ENCODE measurements at regions not wholly inside any gene's neighbourhood (a gene's known extent, or its start where the extent isn't known, plus 50 kb on each side); places are given as distances from the start of the nearest gene placed in this dataset.

DNA sequence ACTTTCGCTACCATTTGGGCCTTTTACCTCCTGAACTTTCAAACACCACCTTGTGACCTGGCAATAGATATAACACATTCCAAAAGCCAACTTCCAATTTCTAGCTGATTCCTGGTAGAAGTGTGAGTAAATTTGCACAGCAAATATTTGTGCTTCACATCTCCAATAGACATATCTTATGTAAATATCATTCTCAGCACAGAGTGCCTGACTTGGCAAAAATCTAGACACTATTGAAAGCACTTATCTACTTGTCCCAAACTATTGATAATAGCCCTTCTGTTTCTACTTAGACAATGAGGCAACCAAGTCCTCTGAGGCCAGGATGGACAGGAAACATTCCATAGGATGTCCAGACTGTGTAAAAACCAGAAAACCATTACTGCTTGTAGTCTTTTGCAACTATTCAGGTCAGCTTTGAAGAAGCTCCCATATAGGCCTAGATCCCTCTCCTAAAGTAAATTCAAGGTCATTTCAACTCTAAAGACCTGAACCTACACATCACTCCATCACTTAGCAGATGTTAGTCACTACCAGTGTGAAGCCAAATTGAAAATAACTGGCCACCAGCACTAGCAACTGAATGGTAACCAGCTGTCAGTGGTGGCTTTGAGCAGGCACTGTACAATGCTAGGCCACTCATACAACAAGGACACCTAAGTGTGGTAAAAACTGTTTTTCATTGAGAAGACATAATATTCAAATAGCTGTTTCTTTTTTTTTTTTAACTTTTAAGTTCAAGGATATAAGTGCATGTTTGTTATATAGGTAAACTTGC lies 95.3 kb upstream of the RSPO3 start:
- no peaks in the 10 kb centered on the region for H3K9me3 ChIP-seq (replicated peaks)
- H3K27ac ChIP-seq (replicated peaks): no peak overlapping the region
- no peaks in the 10 kb centered on the region for H3K4me1 ChIP-seq
- H3K4me3 ChIP-seq: no peak overlapping the region
- no peaks in the 10 kb centered on the region for H3K27me3 ChIP-seq (ENCODE audit: low read depth)
- intact Hi-C loops (cut with micrococcal nuclease): no loop called here
- no peak for DNase-seq
- TF ChIP-seq, protein P1, sequence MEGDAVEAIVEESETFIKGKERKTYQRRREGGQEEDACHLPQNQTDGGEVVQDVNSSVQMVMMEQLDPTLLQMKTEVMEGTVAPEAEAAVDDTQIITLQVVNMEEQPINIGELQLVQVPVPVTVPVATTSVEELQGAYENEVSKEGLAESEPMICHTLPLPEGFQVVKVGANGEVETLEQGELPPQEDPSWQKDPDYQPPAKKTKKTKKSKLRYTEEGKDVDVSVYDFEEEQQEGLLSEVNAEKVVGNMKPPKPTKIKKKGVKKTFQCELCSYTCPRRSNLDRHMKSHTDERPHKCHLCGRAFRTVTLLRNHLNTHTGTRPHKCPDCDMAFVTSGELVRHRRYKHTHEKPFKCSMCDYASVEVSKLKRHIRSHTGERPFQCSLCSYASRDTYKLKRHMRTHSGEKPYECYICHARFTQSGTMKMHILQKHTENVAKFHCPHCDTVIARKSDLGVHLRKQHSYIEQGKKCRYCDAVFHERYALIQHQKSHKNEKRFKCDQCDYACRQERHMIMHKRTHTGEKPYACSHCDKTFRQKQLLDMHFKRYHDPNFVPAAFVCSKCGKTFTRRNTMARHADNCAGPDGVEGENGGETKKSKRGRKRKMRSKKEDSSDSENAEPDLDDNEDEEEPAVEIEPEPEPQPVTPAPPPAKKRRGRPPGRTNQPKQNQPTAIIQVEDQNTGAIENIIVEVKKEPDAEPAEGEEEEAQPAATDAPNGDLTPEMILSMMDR (IDR thresholded peaks at IDR 0.05; ENCODE audit: borderline replicate concordance): no peak
- H3K36me3 ChIP-seq: no peaks in the 10 kb centered on the region

DNA sequence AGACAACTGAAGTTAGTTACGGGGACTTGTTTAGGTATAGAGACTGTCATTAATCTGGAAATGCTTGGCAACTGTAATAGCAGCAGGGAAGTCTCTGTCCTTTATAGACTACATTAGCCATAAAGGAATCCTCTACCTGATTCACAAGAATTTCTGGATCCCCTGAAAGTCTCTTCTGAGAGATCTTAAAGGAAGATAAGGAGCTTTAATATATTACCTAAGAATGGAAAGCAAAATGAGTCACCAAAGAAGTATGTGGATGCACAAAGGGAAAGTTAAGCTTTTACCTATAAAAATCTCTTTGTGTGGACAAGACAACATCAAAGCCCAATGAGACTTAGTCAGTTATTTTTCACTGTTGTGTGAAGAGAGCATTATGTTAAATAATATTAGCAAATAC lies 92.2 kb upstream of the RSPO3 start:
- H3K9me3 ChIP-seq (replicated peaks): no peaks in the 10 kb centered on the region
- H3K27ac ChIP-seq (replicated peaks): no peak overlapping the region
- no peak for DNase-seq
- H3K36me3 ChIP-seq: no peaks in the 10 kb centered on the region
- H3K27me3 ChIP-seq (ENCODE audit: low read depth): no peaks in the 10 kb centered on the region
- intact Hi-C loops (cut with micrococcal nuclease): no loop called here
- H3K4me1 ChIP-seq: no peaks in the 10 kb centered on the region
- H3K4me3 ChIP-seq: no peak overlapping the region
- TF ChIP-seq, protein P1 (IDR thresholded peaks at IDR 0.05; ENCODE audit: borderline replicate concordance): no peak

DNA sequence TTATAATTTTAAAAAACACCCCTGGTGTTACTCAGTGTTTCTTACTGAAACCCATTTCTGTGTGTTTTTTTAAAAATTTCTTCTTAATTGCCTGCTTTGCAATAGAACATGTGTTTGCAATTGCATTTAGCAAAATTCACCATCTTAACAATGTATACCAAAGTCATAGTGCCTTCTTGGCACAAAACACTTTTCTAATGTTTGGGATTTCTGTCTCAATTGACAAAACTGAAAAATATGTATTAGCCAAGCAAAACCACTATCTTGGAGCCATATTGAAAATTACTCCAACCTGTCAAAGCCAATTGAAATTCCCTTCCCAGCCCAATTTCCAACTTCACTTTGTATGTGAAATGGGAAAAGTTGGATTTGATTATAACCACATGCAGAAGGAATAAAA lies 88.4 kb upstream of the RSPO3 start:
- H3K9me3 ChIP-seq (replicated peaks): no peaks in the 10 kb centered on the region
- H3K27me3 ChIP-seq (ENCODE audit: low read depth): no peaks in the 10 kb centered on the region
- no peaks in the 10 kb centered on the region for H3K4me1 ChIP-seq
- H3K36me3 ChIP-seq: no peaks in the 10 kb centered on the region
- intact Hi-C loops (cut with micrococcal nuclease): no loop called here
- TF ChIP-seq, protein P1 (IDR thresholded peaks at IDR 0.05; ENCODE audit: borderline replicate concordance): no peak
- H3K4me3 ChIP-seq: no peak overlapping the region
- no peak for DNase-seq
- no peak overlapping the region for H3K27ac ChIP-seq (replicated peaks)

DNA sequence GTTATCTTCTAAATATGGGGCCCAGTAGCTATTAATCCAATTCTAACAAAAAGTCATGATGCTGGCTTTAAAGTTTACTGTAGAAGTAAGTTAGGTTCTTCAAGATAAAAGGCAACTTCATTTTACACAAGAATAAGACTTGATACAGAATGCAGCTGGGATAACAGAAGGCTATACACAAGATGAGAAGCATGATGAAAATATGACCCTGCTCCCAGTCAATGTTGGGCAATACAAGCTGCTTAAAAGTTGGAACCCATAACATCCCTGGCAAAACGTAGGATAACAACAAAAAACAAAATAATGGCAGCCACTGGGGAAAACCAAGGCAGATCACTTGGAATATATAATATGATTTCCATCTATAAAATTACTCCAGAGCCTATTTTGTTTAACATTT lies 87.6 kb upstream of the RSPO3 start:
- H3K27me3 ChIP-seq (ENCODE audit: low read depth): no peaks in the 10 kb centered on the region
- no peaks in the 10 kb centered on the region for H3K4me1 ChIP-seq
- no peaks in the 10 kb centered on the region for H3K9me3 ChIP-seq (replicated peaks)
- no peak for DNase-seq
- no peaks in the 10 kb centered on the region for H3K36me3 ChIP-seq
- H3K4me3 ChIP-seq: no peak overlapping the region
- H3K27ac ChIP-seq (replicated peaks): no peak overlapping the region
- TF ChIP-seq, protein P1 (IDR thresholded peaks at IDR 0.05; ENCODE audit: borderline replicate concordance): no peak
- intact Hi-C loops (cut with micrococcal nuclease): no loop called here

DNA sequence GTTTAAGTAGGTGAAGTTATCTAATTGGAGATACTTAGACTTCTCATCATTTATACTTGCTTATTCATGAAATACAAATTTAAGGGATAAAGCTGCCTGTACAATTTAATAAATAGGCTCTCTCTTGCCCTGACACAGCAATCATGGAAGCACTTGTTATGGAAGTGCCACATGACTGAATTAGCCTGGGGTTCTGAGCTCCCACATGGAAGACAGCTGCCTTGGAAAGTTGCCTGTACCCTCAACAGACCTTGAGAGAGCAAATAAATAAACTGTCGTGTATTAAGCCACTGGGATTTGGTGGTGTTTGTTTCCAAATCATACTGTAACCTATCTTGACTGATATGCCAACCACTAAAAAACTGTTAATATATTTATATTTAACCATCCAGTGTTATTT lies 87.0 kb upstream of the RSPO3 start:
- intact Hi-C loops (cut with micrococcal nuclease): no loop called here
- H3K36me3 ChIP-seq: no peaks in the 10 kb centered on the region
- no peaks in the 10 kb centered on the region for H3K4me1 ChIP-seq
- no peak overlapping the region for H3K4me3 ChIP-seq
- H3K27ac ChIP-seq (replicated peaks): no peak overlapping the region
- no peaks in the 10 kb centered on the region for H3K9me3 ChIP-seq (replicated peaks)
- TF ChIP-seq, protein P1 (IDR thresholded peaks at IDR 0.05; ENCODE audit: borderline replicate concordance): no peak
- no peak for DNase-seq
- H3K27me3 ChIP-seq (ENCODE audit: low read depth): no peaks in the 10 kb centered on the region

Data from left ventricle myocardium inferior (tissue), 1 donor.